ENCODE measurements at regions not wholly inside any gene's neighbourhood (a gene's known extent, or its start where the extent isn't known, plus 50 kb on each side); places are given as distances from the start of the nearest gene placed in this dataset.

- TF ChIP-seq CTCF (IDR thresholded peaks at IDR 0.05) (no peak), EZH2 (IDR thresholded peaks at IDR 0.05) (no peak)
Measured at GRCh38 chr5:125700380-125700861, 722.8 kb upstream of the GRAMD2B start.
